ENCODE measurements at regions not wholly inside any gene's neighbourhood (a gene's known extent, or its start where the extent isn't known, plus 50 kb on each side); places are given as distances from the start of the nearest gene placed in this dataset.

- no peak for TF ChIP-seq POLR2A (IDR thresholded peaks at IDR 0.05)
- TF ChIP-seq CTCF (IDR thresholded peaks at IDR 0.05) = no peak
- Histone ChIP-seq H3K4me1 (no peaks in the 10 kb centered on the region), H3K4me3 (replicated peaks in 1 of 3) (no peak overlapping the region), H3K27ac (no peak overlapping the region), H3K9me3 (no peaks in the 10 kb centered on the region), H3K27me3 (no peaks in the 10 kb centered on the region), H3K36me3 (no peaks in the 10 kb centered on the region)
- WGBS, 2 donors = 96% methylated on average over 6 of the region's 6 CpGs
- no peak for DNase-seq
- intact Hi-C loops (cut with DNase I) = no loop called here
These were observed 363.8 kb downstream of the SEMA3D start for GRCh38 chr7:84822941-84823510.

GRCh38 chr7:84821671-84822534 is 365.0 kb downstream of the SEMA3D start:
- TF ChIP-seq POLR2A (IDR thresholded peaks at IDR 0.05) (no peak), CTCF (IDR thresholded peaks at IDR 0.05) (no peak)
- no peak for DNase-seq
- no peaks in the 10 kb centered on the region for H3K4me1 ChIP-seq
- intact Hi-C loops (cut with DNase I) = no loop called here
- 90 to 93% methylated on average over 3 of the region's 3 CpGs for whole genome bisulfite sequencing, 2 donors
- H3K9me3 ChIP-seq = no peaks in the 10 kb centered on the region
- H3K27ac ChIP-seq = no peak overlapping the region
- H3K27me3 ChIP-seq = no peaks in the 10 kb centered on the region
- no peaks in the 10 kb centered on the region for H3K36me3 ChIP-seq
- no peak overlapping the region for H3K4me3 ChIP-seq (replicated peaks in 1 of 3)

- Histone ChIP-seq H3K4me1 (no peaks in the 10 kb centered on the region), H3K9me3 (no peaks in the 10 kb centered on the region), H3K4me3 (replicated peaks in 1 of 3) (no peak overlapping the region), H3K27ac (no peak overlapping the region), H3K27me3 (no peaks in the 10 kb centered on the region), H3K36me3 (no peaks in the 10 kb centered on the region)
- intact Hi-C loops (cut with DNase I) = no loop called here
- no peak for DNase-seq
- 18 to 44% methylated on average over 2 of the region's 2 CpGs for WGBS, 2 donors
- TF ChIP-seq POLR2A (IDR thresholded peaks at IDR 0.05) = no peak
- no peak for TF ChIP-seq CTCF (IDR thresholded peaks at IDR 0.05)
These were observed 366.4 kb downstream of the SEMA3D start for GRCh38 chr7:84820481-84820880.

- intact Hi-C loops (cut with DNase I) = no loop called here
- TF ChIP-seq POLR2A (IDR thresholded peaks at IDR 0.05) (no peak), CTCF (IDR thresholded peaks at IDR 0.05) (no peak)
- Histone ChIP-seq H3K9me3 (no peaks in the 10 kb centered on the region), H3K27me3 (no peaks in the 10 kb centered on the region), H3K4me1 (no peaks in the 10 kb centered on the region), H3K4me3 (replicated peaks in 1 of 3) (no peak overlapping the region), H3K36me3 (no peaks in the 10 kb centered on the region), H3K27ac (no peak overlapping the region)
- no peak for DNase-seq
- 83 to 93% methylated on average over 1 of the region's 1 CpG for WGBS, 2 donors
These were observed 369.8 kb downstream of the SEMA3D start for GRCh38 chr7:84817016-84817415.

- Histone ChIP-seq H3K36me3 (no peaks in the 10 kb centered on the region), H3K4me1 (no peaks in the 10 kb centered on the region), H3K27me3 (no peaks in the 10 kb centered on the region), H3K9me3 (no peaks in the 10 kb centered on the region), H3K27ac (no peak overlapping the region), H3K4me3 (replicated peaks in 1 of 3) (no peak overlapping the region)
- 70 to 97% methylated on average over 2 of the region's 2 CpGs for WGBS, 2 donors
- TF ChIP-seq POLR2A (IDR thresholded peaks at IDR 0.05) = no peak
- no peak for TF ChIP-seq CTCF (IDR thresholded peaks at IDR 0.05)
- intact Hi-C loops (cut with DNase I) = no loop called here
- DNase-seq = no peak
These were observed 373.5 kb downstream of the SEMA3D start for GRCh38 chr7:84813376-84813775.

Measured in thyroid gland (tissue), 4 donors.